ENCODE measurements at regions not wholly inside any gene's neighbourhood (a gene's known extent, or its start where the extent isn't known, plus 50 kb on each side); places are given as distances from the start of the nearest gene placed in this dataset.

GRCh38 chr21:27639286-27639685 lies 672.4 kb upstream of the ADAMTS5 start:
- DNase-seq (ENCODE audit: low read depth): no peak

- DNase-seq (ENCODE audit: low read depth): no peak
These were observed 669.8 kb upstream of the ADAMTS5 start for GRCh38 chr21:27636656-27637055.

DNA sequence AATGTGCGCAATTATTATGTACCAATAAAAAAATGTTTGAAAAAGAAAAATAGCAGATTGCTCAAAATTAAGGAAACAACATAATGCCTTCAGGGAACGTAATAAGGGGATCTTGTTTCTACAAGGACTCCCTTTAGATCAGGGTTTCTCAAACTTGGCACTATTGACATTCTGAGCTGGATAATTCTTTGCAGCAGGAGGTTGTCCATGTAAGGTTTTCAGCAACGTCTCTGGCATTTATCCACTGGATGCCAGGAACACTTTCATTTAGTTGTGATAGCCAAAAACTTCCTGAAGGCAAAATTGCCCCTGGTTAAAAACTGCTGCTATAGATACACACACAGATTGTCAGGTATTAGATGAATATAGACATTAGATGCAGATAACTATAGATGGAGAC lies 666.7 kb upstream of the ADAMTS5 start:
- DNase-seq (ENCODE audit: low read depth): no peak

DNA sequence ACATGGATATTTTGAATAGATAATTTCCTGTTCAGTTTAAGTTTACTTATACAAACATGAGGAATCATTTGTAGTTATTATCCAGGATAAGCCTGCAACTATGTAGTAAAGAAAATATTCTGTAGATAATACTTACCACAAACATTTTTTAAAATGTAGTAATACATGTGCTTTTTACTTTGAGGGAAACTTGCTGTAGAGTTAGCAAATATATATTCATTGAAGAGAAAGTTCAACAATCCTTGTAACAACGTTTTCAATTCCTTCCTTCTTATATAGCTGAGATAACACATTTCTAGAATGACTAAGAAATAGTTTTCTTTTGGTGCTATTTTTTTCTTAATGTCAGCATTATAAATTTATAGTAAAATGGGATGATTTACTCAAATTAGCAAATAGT lies 664.6 kb upstream of the ADAMTS5 start:
- DNase-seq (ENCODE audit: low read depth): no peak

DNA sequence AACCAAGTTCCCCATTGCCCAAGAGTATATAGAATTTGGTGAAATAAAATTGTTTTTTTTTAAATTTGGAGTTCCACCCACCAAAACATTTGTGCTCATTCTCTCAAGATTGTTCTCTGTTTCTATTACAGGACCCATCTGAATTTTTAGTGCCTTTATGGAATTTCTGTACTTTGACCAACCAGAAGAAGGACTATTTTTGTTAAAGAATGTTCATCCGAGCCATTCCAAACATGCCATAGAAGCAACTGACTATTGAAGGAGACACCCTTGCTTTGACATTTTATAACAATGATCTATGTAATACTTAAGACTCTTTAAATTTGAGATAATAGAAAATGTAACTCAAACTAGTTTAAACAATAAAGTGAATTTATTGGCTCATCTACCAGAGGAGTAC lies 655.7 kb upstream of the ADAMTS5 start:
- no peak for DNase-seq (ENCODE audit: low read depth)

DNA sequence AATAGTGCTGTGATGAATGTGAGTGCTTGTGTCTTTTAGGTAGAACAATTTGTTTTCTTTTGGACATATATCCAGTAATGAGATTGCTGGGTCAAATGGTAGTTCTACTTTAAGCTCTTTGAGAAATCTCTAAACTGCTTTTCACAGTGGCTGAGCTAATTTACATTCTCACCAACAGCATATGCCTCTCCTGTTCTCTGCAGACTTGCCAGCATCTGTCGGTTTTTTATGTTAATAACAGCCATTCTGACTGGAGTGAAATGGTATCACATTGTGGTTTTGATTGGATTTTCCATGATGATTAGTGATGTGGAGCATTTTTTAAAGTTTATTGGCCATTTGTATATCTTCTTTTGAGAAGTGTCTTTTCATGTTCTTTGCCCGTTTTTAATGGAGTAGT lies 647.3 kb upstream of the ADAMTS5 start:
- DNase-seq (ENCODE audit: low read depth): no peak

DNA sequence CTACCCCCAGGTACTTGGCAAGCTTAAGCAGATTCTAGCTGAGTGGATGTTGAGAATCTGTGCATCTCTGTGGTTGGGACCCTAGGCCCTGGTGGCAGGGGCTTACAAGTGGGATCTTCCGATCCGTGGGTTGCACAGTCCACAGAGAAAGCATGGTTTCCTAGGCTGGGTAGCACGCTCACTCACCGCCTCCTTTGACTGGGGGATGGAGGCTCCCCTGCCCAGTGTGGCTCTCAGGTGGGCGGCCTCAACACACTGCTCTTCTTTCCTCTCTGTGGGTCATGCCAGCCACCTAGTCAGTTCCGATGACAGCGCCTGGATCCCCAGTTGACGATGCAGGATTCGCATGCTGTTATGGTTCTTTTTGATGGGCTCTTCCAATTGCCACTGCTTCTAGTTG lies 639.5 kb upstream of the ADAMTS5 start:
- DNase-seq (ENCODE audit: low read depth): no peak

- DNase-seq (ENCODE audit: low read depth): no peak
These were observed 629.3 kb upstream of the ADAMTS5 start for GRCh38 chr21:27596196-27596595.

DNA sequence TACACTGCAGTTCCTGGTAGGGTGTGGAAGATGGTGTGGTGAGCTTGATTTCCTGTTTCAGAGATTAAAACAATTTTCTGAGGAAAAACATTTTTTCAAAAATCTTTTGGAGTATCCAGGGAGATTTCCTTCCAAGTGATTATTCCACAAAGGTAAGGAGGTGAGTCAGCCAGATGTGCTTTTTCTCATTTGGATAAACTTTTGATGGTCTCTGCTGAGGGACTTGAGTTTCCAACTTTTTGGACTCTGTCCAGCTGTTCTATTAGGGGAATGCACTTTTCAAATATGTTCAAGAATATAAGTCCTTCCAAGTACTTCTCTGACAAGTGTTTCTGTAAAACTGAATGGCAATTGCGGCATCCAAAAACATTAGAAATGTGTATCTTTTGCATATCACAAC lies 628.8 kb upstream of the ADAMTS5 start:
- DNase-seq (ENCODE audit: low read depth): no peak

DNA sequence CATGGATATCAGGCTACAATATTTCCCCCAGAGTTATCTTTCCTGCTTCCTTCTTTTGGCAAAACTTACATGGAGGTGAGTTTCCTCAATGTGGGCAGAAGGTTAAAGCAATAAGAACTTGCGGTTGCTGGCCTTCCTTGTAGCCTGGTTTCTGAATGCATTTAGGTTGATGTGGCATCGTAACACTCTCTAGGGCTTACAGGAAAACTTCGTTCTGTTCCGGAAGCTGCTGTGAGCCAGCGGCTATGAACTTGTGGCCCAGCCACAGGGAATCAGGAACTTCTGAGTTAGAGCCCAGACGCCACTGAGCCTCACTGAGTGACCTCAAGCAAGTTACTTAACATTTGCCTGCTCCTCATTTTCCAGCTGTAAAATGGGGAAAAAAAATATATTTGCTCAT lies 623.4 kb upstream of the ADAMTS5 start:
- no peak for DNase-seq (ENCODE audit: low read depth)

- no peak for DNase-seq (ENCODE audit: low read depth)
These were observed 622.9 kb upstream of the ADAMTS5 start for GRCh38 chr21:27589781-27590180.

- no peak for DNase-seq (ENCODE audit: low read depth)
These were observed 620.1 kb upstream of the ADAMTS5 start for GRCh38 chr21:27586986-27587385.

DNA sequence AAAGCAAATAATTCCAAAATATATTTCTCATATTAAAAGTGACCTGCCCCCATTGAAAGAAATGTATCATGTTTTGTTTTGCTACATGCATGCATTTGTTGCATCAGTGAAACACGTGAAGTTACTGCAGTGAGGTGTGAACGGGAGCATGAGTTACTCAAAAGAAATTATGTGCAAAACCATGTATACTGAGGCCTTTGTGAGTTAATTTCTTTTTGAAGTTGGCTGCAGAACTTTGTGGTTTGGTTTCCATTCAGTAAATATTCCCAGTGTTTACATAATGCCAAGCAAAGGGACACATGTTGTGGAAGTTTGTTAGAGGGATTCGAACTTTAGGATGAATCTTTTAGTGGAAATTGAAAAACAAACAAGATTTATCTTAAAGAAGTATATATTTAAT lies 619.4 kb upstream of the ADAMTS5 start:
- no peak for DNase-seq (ENCODE audit: low read depth)

DNA sequence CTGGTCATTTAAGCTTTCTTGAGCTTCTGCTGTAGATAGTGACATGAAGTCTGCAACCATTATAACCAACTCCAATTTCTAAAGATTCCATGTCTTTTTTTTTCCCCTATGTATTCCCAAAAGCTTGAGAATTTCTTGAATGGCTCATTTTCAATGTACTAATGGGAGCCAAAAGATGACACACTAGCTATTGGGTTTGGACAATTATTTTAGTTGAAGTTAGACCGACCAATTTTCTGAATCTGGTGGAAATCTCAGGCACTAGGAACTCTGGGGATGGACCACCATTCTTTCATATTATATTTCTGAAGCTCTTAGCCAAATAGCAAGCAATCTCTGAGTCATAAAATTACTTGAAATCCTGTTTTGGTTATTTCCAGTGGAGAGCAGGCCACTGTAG lies 617.4 kb upstream of the ADAMTS5 start:
- DNase-seq (ENCODE audit: low read depth): no peak

- DNase-seq (ENCODE audit: low read depth): no peak
These were observed 616.1 kb upstream of the ADAMTS5 start for GRCh38 chr21:27582948-27583430.

DNA sequence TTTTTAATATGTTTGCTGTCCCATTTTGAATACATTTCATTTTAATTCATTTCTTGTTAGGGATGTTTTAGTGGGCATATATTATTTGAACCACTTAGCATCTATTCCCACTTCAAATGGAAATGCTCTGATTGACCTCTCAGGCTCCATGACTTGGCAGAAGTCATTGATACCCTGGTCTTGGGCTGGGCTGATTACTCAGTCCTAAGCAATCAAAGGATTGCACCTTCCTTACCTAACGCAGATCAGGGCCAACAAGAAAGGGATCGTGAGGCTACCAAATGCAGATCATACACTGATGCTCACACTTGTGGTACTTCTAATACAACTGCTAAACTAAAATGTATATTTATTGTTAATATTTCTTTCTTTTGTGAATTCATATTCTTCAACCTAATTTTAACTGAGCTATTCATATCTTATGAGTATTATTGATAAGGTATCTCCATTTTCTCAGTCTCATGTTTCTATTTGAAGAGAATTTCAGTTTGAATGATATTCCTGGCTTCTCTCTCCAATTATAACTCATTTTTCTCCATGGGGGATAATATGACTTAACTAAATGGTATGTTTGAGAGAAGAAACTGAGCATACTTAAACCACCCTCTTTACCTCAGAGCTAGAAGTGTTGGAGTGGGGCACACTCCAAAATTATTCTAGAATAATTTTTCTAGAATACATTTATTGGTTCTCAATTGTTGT lies 615.5 kb upstream of the ADAMTS5 start:
- DNase-seq (ENCODE audit: low read depth): no peak

- no peak for DNase-seq (ENCODE audit: low read depth)
These were observed 614.3 kb upstream of the ADAMTS5 start for GRCh38 chr21:27581168-27581567.

GRCh38 chr21:27580276-27580675 lies 613.4 kb upstream of the ADAMTS5 start:
- no peak for DNase-seq (ENCODE audit: low read depth)

- DNase-seq (ENCODE audit: low read depth): no peak
These were observed 611.9 kb upstream of the ADAMTS5 start for GRCh38 chr21:27578741-27579265.

DNA sequence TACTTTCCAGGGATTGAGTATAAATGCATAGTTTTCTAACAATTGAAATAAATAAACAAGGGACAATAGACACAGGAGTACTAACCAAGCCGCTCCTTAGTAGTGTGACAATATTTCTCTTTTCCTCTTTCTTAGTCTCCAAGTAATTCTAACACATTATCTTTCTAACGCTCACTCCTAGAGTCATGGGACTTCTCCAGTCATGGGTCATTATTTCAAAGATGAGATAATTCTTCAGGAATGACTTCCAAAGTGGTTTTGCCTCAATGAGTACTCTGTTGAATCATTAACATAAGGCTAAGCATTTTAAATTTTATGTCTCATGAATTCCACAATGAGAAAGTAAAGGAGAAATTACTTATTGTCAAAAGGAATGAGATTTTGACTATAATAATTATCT lies 605.8 kb upstream of the ADAMTS5 start:
- DNase-seq (ENCODE audit: low read depth): no peak

DNA sequence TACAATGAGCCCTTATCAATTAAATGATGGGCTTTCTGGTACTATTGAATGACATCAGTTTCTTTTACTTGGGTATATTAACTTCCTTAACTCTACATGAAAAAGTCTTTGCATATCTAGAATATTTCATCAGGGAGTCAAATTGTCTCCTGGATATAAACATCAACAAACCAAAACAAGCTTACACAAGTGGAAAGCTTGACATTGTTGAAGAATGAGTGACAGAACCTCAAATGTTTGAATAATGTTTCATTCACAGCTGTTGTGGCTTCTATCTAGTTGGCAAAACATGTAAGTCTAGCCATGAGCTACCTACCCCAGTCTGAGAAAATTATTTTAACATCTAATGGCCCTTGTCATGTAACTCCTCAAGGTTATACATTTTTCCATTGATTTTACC lies 604.8 kb upstream of the ADAMTS5 start:
- DNase-seq (ENCODE audit: low read depth): no peak

GRCh38 chr21:27570306-27570868 lies 603.5 kb upstream of the ADAMTS5 start:
- no peak for DNase-seq (ENCODE audit: low read depth)

GRCh38 chr21:27569831-27570230 lies 602.9 kb upstream of the ADAMTS5 start:
- DNase-seq (ENCODE audit: low read depth): no peak

DNA sequence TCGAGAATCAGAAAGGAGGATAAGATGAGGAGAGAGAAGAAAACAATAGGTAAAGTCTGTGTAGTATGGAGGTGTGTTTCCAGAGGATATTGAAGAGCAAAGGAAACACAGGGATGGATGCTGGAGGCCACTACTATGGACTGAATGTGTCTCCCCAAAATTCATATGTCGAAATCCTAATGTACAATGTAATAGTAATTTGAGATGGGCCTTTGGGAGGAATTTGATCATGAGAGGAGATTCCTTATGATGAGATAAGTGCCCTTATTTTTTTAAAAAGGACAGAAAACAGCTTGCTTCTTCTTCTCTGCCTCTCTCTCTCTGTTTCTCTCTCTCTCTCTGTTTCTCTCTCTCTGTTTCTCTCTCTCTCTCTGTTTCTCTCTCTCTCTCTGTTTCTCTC lies 602.2 kb upstream of the ADAMTS5 start:
- DNase-seq (ENCODE audit: low read depth): no peak

Data from activated T-helper 1 cell treated with Interleukin-2 at 50 U/mL for 16 hours (primary cell).